WTC11 (cell line): ENCODE measurements at regions not wholly inside any gene's neighbourhood (a gene's known extent, or its start where the extent isn't known, plus 50 kb on each side); places are given as distances from the start of the nearest gene placed in this dataset.

Experiments
- ATAC-seq: fragments of 200-7000 bp; cut with Tn5 transposase; 2 replicates; pipeline ENCODE4 v1.10.0; 2021; ENCODE audit warnings: mild to moderate bottlenecking, moderate library complexity
- CTCF ChIA-PET: fragments of 300-600 bp; sonication (Branson Sonifier 250); formaldehyde crosslinking; loops from one replicate; lab custom pipeline; 2021; ENCODE audit warnings: antibody characterized with exemption; lab: Charles Lee
- POLR2A ChIA-PET: fragments of 350-600 bp; sonication (Branson Sonifier 250); formaldehyde crosslinking; loops from one replicate; lab custom pipeline; 2021; ENCODE audit warnings: antibody characterized with exemption; lab: Charles Lee
- DNase-seq: peaks from one replicate; pipeline ENCODE4 v3.0.0; 2021; ENCODE audit warnings: low spot score
- H3K27ac Mint-ChIP-seq: 2 replicates; pipeline ENCODE4 v1.8.0; 2021; ENCODE audit warnings: mixed read lengths
- H3K27me3 Mint-ChIP-seq: 2 replicates; pipeline ENCODE4 v1.8.0; 2021; ENCODE audit warnings: low read depth, mild to moderate bottlenecking, moderate library complexity, mixed read lengths
- H3K36me3 Mint-ChIP-seq: 2 replicates; pipeline ENCODE4 v1.8.0; 2021; ENCODE audit warnings: mixed read lengths
- H3K4me1 Mint-ChIP-seq: 2 replicates; pipeline ENCODE4 v1.8.0; 2022; ENCODE audit warnings: mixed read lengths
- H3K4me3 Mint-ChIP-seq: 2 replicates; pipeline ENCODE4 v1.8.0; 2021; ENCODE audit warnings: mild to moderate bottlenecking, moderate library complexity, mixed read lengths
- H3K9me3 Mint-ChIP-seq: 2 replicates; pipeline ENCODE4 v1.8.0; 2021; ENCODE audit warnings: mixed read lengths
- CREM ChIP-seq: sonication (generic); formaldehyde crosslinking; IDR thresholded peaks from 2 replicates; pipeline ENCODE4 v1.8.1; 2022; ENCODE audit warnings: mild to moderate bottlenecking, missing genetic modification reagents, moderate library complexity
- ELF4 ChIP-seq: sonication (generic); formaldehyde crosslinking; IDR thresholded peaks from 2 replicates; pipeline ENCODE4 v1.8.1; 2022; ENCODE audit warnings: low read depth, mild to moderate bottlenecking, moderate library complexity, missing genetic modification reagents
- FOXK1 ChIP-seq: sonication (generic); formaldehyde crosslinking; IDR thresholded peaks from 2 replicates; pipeline ENCODE4 v1.8.0; 2022; ENCODE audit warnings: mild to moderate bottlenecking, moderate library complexity, missing genetic modification reagents
- GABPB1 ChIP-seq: sonication (generic); formaldehyde crosslinking; IDR thresholded peaks from 2 replicates; pipeline ENCODE4 v1.8.1; 2023; ENCODE audit warnings: mild to moderate bottlenecking, missing genetic modification reagents
- GRHL2 ChIP-seq: fragments of 250-450 bp; sonication (Bioruptor Pico); IDR thresholded peaks from 2 replicates; pipeline ENCODE4 v1.8.0; 2022; ENCODE audit warnings: mild to moderate bottlenecking, moderate library complexity; ENCODE audit not compliant: insufficient replicate concordance, severe bottlenecking
- KAT7 ChIP-seq: sonication (generic); formaldehyde crosslinking; IDR thresholded peaks from 2 replicates; pipeline ENCODE4 v1.8.1; 2023; ENCODE audit warnings: missing genetic modification reagents, mild to moderate bottlenecking, borderline replicate concordance
- MYBL2 ChIP-seq: sonication (generic); formaldehyde crosslinking; IDR thresholded peaks from 2 replicates; pipeline ENCODE4 v1.8.1; 2023; ENCODE audit warnings: mild to moderate bottlenecking, moderate library complexity, missing genetic modification reagents
- NFE2L1 ChIP-seq: sonication (generic); formaldehyde crosslinking; IDR thresholded peaks from 2 replicates; pipeline ENCODE4 v1.8.1; 2023; ENCODE audit warnings: missing genetic modification reagents
- NR2C2 ChIP-seq: sonication (generic); formaldehyde crosslinking; IDR thresholded peaks from 2 replicates; pipeline ENCODE4 v1.8.0; 2022; ENCODE audit warnings: mild to moderate bottlenecking, missing genetic modification reagents
- SMAD4 ChIP-seq: sonication (generic); formaldehyde crosslinking; IDR thresholded peaks from 2 replicates; pipeline ENCODE4 v1.8.0; 2022; ENCODE audit warnings: mild to moderate bottlenecking, missing genetic modification reagents
- TEAD1 ChIP-seq: sonication (generic); formaldehyde crosslinking; IDR thresholded peaks from 2 replicates; pipeline ENCODE4 v1.8.0; 2022; ENCODE audit warnings: mild to moderate bottlenecking, missing genetic modification reagents
- ZNF138 ChIP-seq: sonication (generic); formaldehyde crosslinking; conservative IDR thresholded peaks from 2 replicates; pipeline ENCODE4 v1.8.1; 2022; ENCODE audit warnings: mild to moderate bottlenecking, moderate library complexity, missing genetic modification reagents
- ZNF263 ChIP-seq: sonication (generic); formaldehyde crosslinking; IDR thresholded peaks from 2 replicates; pipeline ENCODE4 v1.8.1; 2022; ENCODE audit warnings: low read depth, mild to moderate bottlenecking, moderate library complexity, missing genetic modification reagents
- TF ChIP-seq, protein P1 (sequence below): fragments of 250-450 bp; sonication (Bioruptor Pico); IDR thresholded peaks from 2 replicates; pipeline ENCODE4 v2.1.2; 2022; ENCODE audit warnings: mild to moderate bottlenecking, moderate library complexity
- TF ChIP-seq, protein P2 (sequence below): sonication (generic); formaldehyde crosslinking; IDR thresholded peaks from 2 replicates; pipeline ENCODE4 v1.8.1; 2022; ENCODE audit warnings: missing genetic modification reagents, borderline replicate concordance
- TF ChIP-seq, protein P3 (sequence below): sonication (generic); formaldehyde crosslinking; IDR thresholded peaks from 2 replicates; pipeline ENCODE4 v1.8.1; 2023; ENCODE audit warnings: mild to moderate bottlenecking, moderate library complexity, missing genetic modification reagents
- TF ChIP-seq, protein P4 (sequence below): sonication (generic); formaldehyde crosslinking; IDR thresholded peaks from 2 replicates; pipeline ENCODE4 v1.8.1; 2023; ENCODE audit warnings: mild to moderate bottlenecking, missing genetic modification reagents, borderline replicate concordance
- TF ChIP-seq, protein P5 (sequence below): sonication (generic); formaldehyde crosslinking; conservative IDR thresholded peaks from 2 replicates; pipeline ENCODE4 v1.8.1; 2023; ENCODE audit warnings: mild to moderate bottlenecking, low read depth, missing genetic modification reagents, moderate library complexity
- TF ChIP-seq, protein P6 (sequence below): fragments of 200-600 bp; IDR thresholded peaks from 2 replicates; pipeline ENCODE4 v1.8.0; 2022; ENCODE audit warnings: antibody characterized with exemption
- TF ChIP-seq, protein P7 (sequence below): sonication (generic); formaldehyde crosslinking; IDR thresholded peaks from 2 replicates; pipeline ENCODE4 v1.8.0; 2023; ENCODE audit warnings: mild to moderate bottlenecking, missing genetic modification reagents

DNA sequence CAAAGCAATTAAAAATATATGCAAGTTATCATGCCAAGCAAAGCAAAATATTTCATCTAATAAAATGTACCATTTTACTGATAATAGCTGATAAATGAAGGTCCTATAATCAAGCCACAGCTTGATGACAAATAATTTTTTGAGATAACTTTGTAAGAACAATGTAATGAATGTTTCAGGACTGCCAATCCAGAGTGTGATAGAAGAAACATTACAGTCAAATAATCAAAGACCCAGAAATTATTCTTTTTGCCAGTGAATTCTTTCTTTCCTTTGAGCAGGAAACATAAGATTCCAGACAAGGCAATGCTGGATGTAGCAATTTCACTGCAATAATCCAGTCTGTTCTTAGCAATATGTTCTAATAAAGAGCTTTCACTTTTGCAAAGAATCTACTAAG, 556.1 kb downstream of the PLOD2 start:
- Mint-ChIP-seq H3K9me3 (peaks cover 12% of the 10 kb centered on the region), H3K4me3 (no peak overlapping the region), H3K27me3 (no peaks in the 10 kb centered on the region), H3K36me3 (peaks cover 8% of the 10 kb centered on the region), H3K4me1 (no peaks in the 10 kb centered on the region), H3K27ac (no peak overlapping the region)
- ChIA-PET POLR2A (no interaction called here), CTCF (no interaction called here)
- TF ChIP-seq NFE2L1 (CRISPR knock-in tag) (no peak), ZNF263 (no peak), GRHL2 (no peak), TEAD1 (CRISPR knock-in tag) (no peak), KAT7 (CRISPR knock-in tag) (no peak)
- TF ChIP-seq, protein P1, sequence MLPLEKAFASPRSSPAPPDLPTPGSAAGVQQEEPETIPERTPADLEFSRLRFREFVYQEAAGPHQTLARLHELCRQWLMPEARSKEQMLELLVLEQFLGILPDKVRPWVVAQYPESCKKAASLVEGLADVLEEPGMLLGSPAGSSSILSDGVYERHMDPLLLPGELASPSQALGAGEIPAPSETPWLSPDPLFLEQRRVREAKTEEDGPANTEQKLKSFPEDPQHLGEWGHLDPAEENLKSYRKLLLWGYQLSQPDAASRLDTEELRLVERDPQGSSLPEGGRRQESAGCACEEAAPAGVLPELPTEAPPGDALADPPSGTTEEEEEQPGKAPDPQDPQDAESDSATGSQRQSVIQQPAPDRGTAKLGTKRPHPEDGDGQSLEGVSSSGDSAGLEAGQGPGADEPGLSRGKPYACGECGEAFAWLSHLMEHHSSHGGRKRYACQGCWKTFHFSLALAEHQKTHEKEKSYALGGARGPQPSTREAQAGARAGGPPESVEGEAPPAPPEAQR (CRISPR knock-in tag) = no peak
- TF ChIP-seq, protein P2, sequence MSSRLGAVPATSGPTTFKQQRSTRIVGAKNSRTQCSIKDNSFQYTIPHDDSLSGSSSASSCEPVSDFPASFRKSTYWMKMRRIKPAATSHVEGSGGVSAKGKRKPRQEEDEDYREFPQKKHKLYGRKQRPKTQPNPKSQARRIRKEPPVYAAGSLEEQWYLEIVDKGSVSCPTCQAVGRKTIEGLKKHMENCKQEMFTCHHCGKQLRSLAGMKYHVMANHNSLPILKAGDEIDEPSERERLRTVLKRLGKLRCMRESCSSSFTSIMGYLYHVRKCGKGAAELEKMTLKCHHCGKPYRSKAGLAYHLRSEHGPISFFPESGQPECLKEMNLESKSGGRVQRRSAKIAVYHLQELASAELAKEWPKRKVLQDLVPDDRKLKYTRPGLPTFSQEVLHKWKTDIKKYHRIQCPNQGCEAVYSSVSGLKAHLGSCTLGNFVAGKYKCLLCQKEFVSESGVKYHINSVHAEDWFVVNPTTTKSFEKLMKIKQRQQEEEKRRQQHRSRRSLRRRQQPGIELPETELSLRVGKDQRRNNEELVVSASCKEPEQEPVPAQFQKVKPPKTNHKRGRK (CRISPR knock-in tag) = no peak
- TF ChIP-seq, protein P3, sequence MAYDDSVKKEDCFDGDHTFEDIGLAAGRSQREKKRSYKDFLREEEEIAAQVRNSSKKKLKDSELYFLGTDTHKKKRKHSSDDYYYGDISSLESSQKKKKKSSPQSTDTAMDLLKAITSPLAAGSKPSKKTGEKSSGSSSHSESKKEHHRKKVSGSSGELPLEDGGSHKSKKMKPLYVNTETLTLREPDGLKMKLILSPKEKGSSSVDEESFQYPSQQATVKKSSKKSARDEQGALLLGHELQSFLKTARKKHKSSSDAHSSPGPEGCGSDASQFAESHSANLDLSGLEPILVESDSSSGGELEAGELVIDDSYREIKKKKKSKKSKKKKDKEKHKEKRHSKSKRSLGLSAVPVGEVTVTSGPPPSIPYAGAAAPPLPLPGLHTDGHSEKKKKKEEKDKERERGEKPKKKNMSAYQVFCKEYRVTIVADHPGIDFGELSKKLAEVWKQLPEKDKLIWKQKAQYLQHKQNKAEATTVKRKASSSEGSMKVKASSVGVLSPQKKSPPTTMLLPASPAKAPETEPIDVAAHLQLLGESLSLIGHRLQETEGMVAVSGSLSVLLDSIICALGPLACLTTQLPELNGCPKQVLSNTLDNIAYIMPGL (CRISPR knock-in tag) = no peak
- DNase-seq = no peak
- no peak for ATAC-seq

DNA sequence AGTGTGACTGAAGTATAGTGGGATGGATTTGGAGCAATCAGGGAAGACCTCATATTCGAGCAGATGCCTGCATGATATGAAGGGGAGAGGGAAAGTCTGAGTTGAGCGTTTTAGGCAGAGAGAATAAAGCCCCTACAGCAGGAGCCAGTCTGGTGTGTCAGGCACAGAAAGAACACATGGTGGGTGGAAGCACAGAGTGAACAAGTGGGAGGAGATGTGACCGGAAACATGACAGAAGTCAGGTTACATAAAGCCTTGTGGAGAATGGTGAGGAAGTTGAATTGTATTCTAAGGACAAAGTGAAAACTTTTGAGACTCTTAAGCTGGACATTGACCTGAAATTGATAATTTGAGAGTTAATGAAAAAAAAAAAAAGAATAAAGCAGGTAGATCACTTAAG, 541.0 kb downstream of the PLOD2 start:
- Mint-ChIP-seq H3K9me3 (peaks cover 22% of the 10 kb centered on the region), H3K4me3 (no peak overlapping the region), H3K27me3 (no peaks in the 10 kb centered on the region), H3K36me3 (no peaks in the 10 kb centered on the region), H3K4me1 (no peaks in the 10 kb centered on the region), H3K27ac (no peak overlapping the region)
- POLR2A ChIA-PET = no interaction called here
- CTCF ChIA-PET = no interaction called here
- TF ChIP-seq, protein P4, sequence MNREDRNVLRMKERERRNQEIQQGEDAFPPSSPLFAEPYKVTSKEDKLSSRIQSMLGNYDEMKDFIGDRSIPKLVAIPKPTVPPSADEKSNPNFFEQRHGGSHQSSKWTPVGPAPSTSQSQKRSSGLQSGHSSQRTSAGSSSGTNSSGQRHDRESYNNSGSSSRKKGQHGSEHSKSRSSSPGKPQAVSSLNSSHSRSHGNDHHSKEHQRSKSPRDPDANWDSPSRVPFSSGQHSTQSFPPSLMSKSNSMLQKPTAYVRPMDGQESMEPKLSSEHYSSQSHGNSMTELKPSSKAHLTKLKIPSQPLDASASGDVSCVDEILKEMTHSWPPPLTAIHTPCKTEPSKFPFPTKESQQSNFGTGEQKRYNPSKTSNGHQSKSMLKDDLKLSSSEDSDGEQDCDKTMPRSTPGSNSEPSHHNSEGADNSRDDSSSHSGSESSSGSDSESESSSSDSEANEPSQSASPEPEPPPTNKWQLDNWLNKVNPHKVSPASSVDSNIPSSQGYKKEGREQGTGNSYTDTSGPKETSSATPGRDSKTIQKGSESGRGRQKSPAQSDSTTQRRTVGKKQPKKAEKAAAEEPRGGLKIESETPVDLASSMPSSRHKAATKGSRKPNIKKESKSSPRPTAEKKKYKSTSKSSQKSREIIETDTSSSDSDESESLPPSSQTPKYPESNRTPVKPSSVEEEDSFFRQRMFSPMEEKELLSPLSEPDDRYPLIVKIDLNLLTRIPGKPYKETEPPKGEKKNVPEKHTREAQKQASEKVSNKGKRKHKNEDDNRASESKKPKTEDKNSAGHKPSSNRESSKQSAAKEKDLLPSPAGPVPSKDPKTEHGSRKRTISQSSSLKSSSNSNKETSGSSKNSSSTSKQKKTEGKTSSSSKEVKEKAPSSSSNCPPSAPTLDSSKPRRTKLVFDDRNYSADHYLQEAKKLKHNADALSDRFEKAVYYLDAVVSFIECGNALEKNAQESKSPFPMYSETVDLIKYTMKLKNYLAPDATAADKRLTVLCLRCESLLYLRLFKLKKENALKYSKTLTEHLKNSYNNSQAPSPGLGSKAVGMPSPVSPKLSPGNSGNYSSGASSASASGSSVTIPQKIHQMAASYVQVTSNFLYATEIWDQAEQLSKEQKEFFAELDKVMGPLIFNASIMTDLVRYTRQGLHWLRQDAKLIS (CRISPR knock-in tag) = no peak
- no peak for TF ChIP-seq GABPB1 (CRISPR knock-in tag)
- TF ChIP-seq, protein P5, sequence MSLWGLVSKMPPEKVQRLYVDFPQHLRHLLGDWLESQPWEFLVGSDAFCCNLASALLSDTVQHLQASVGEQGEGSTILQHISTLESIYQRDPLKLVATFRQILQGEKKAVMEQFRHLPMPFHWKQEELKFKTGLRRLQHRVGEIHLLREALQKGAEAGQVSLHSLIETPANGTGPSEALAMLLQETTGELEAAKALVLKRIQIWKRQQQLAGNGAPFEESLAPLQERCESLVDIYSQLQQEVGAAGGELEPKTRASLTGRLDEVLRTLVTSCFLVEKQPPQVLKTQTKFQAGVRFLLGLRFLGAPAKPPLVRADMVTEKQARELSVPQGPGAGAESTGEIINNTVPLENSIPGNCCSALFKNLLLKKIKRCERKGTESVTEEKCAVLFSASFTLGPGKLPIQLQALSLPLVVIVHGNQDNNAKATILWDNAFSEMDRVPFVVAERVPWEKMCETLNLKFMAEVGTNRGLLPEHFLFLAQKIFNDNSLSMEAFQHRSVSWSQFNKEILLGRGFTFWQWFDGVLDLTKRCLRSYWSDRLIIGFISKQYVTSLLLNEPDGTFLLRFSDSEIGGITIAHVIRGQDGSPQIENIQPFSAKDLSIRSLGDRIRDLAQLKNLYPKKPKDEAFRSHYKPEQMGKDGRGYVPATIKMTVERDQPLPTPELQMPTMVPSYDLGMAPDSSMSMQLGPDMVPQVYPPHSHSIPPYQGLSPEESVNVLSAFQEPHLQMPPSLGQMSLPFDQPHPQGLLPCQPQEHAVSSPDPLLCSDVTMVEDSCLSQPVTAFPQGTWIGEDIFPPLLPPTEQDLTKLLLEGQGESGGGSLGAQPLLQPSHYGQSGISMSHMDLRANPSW (CRISPR knock-in tag) = no peak
- TF ChIP-seq FOXK1 (CRISPR knock-in tag) = no peak
- TF ChIP-seq, protein P6, sequence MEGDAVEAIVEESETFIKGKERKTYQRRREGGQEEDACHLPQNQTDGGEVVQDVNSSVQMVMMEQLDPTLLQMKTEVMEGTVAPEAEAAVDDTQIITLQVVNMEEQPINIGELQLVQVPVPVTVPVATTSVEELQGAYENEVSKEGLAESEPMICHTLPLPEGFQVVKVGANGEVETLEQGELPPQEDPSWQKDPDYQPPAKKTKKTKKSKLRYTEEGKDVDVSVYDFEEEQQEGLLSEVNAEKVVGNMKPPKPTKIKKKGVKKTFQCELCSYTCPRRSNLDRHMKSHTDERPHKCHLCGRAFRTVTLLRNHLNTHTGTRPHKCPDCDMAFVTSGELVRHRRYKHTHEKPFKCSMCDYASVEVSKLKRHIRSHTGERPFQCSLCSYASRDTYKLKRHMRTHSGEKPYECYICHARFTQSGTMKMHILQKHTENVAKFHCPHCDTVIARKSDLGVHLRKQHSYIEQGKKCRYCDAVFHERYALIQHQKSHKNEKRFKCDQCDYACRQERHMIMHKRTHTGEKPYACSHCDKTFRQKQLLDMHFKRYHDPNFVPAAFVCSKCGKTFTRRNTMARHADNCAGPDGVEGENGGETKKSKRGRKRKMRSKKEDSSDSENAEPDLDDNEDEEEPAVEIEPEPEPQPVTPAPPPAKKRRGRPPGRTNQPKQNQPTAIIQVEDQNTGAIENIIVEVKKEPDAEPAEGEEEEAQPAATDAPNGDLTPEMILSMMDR = no peak
- no peak for TF ChIP-seq ZNF138 (CRISPR knock-in tag)
- no peak for TF ChIP-seq TEAD1 (CRISPR knock-in tag)
- TF ChIP-seq SMAD4 (CRISPR knock-in tag) = no peak
- TF ChIP-seq, protein P7, sequence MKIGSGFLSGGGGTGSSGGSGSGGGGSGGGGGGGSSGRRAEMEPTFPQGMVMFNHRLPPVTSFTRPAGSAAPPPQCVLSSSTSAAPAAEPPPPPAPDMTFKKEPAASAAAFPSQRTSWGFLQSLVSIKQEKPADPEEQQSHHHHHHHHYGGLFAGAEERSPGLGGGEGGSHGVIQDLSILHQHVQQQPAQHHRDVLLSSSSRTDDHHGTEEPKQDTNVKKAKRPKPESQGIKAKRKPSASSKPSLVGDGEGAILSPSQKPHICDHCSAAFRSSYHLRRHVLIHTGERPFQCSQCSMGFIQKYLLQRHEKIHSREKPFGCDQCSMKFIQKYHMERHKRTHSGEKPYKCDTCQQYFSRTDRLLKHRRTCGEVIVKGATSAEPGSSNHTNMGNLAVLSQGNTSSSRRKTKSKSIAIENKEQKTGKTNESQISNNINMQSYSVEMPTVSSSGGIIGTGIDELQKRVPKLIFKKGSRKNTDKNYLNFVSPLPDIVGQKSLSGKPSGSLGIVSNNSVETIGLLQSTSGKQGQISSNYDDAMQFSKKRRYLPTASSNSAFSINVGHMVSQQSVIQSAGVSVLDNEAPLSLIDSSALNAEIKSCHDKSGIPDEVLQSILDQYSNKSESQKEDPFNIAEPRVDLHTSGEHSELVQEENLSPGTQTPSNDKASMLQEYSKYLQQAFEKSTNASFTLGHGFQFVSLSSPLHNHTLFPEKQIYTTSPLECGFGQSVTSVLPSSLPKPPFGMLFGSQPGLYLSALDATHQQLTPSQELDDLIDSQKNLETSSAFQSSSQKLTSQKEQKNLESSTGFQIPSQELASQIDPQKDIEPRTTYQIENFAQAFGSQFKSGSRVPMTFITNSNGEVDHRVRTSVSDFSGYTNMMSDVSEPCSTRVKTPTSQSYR (CRISPR knock-in tag) = no peak
- TF ChIP-seq MYBL2 (CRISPR knock-in tag) = no peak
- TF ChIP-seq NR2C2 (CRISPR knock-in tag) = no peak
- no peak for TF ChIP-seq ELF4 (CRISPR knock-in tag)
- TF ChIP-seq CREM (CRISPR knock-in tag) = no peak
- DNase-seq (no peak), ATAC-seq (no peak)
